WTC11 (cell line): ENCODE measurements at regions not wholly inside any gene's neighbourhood (a gene's known extent, or its start where the extent isn't known, plus 50 kb on each side); places are given as distances from the start of the nearest gene placed in this dataset.

Source experiments
- ATAC-seq: fragments of 200-7000 bp; cut with Tn5 transposase; 2 replicates; pipeline ENCODE4 v1.10.0; 2021; ENCODE audit warnings: mild to moderate bottlenecking, moderate library complexity
- CTCF ChIA-PET: fragments of 300-600 bp; sonication (Branson Sonifier 250); formaldehyde crosslinking; loops from one replicate; lab custom pipeline; 2021; ENCODE audit warnings: antibody characterized with exemption; lab: Charles Lee
- POLR2A ChIA-PET: fragments of 350-600 bp; sonication (Branson Sonifier 250); formaldehyde crosslinking; loops from one replicate; lab custom pipeline; 2021; ENCODE audit warnings: antibody characterized with exemption; lab: Charles Lee
- DNase-seq: peaks from one replicate; pipeline ENCODE4 v3.0.0; 2021; ENCODE audit warnings: low spot score
- H3K27ac Mint-ChIP-seq: 2 replicates; pipeline ENCODE4 v1.8.0; 2021; ENCODE audit warnings: mixed read lengths
- H3K27me3 Mint-ChIP-seq: 2 replicates; pipeline ENCODE4 v1.8.0; 2021; ENCODE audit warnings: low read depth, mild to moderate bottlenecking, moderate library complexity, mixed read lengths
- H3K36me3 Mint-ChIP-seq: 2 replicates; pipeline ENCODE4 v1.8.0; 2021; ENCODE audit warnings: mixed read lengths
- H3K4me1 Mint-ChIP-seq: 2 replicates; pipeline ENCODE4 v1.8.0; 2022; ENCODE audit warnings: mixed read lengths
- H3K4me3 Mint-ChIP-seq: 2 replicates; pipeline ENCODE4 v1.8.0; 2021; ENCODE audit warnings: mild to moderate bottlenecking, moderate library complexity, mixed read lengths
- H3K9me3 Mint-ChIP-seq: 2 replicates; pipeline ENCODE4 v1.8.0; 2021; ENCODE audit warnings: mixed read lengths
- ELF4 ChIP-seq: sonication (generic); formaldehyde crosslinking; IDR thresholded peaks from 2 replicates; pipeline ENCODE4 v1.8.1; 2022; ENCODE audit warnings: low read depth, mild to moderate bottlenecking, moderate library complexity, missing genetic modification reagents
- EMX1 ChIP-seq: fragments of 250-450 bp; sonication (Bioruptor Pico); IDR thresholded peaks from 2 replicates; pipeline ENCODE4 v1.8.0; 2021; ENCODE audit warnings: mild to moderate bottlenecking
- FOXJ3 ChIP-seq: sonication (generic); formaldehyde crosslinking; IDR thresholded peaks from 2 replicates; pipeline ENCODE4 v1.9.0; 2021; ENCODE audit warnings: missing genetic modification reagents, mild to moderate bottlenecking, borderline replicate concordance
- NR1H2 ChIP-seq: sonication (generic); formaldehyde crosslinking; IDR thresholded peaks from 2 replicates; pipeline ENCODE4 v1.9.0; 2021; ENCODE audit warnings: mild to moderate bottlenecking, moderate library complexity, missing genetic modification reagents
- PRRX2 ChIP-seq: fragments of 250-450 bp; sonication (Bioruptor Pico); IDR thresholded peaks from 2 replicates; pipeline ENCODE4 v1.8.0; 2021; ENCODE audit warnings: mild to moderate bottlenecking
- ZBTB21 ChIP-seq: sonication (generic); formaldehyde crosslinking; IDR thresholded peaks from 2 replicates; pipeline ENCODE4 v1.8.1; 2023; ENCODE audit warnings: mild to moderate bottlenecking, missing genetic modification reagents, borderline replicate concordance
- ZNF396 ChIP-seq: fragments of 250-450 bp; sonication (Bioruptor Pico); IDR thresholded peaks from 2 replicates; pipeline ENCODE4 v1.8.0; 2021; ENCODE audit warnings: mild to moderate bottlenecking, moderate library complexity, borderline replicate concordance
- ZNF416 ChIP-seq: fragments of 250-450 bp; sonication (Bioruptor Pico); IDR thresholded peaks from 2 replicates; pipeline ENCODE4 v1.9.0; 2021; ENCODE audit warnings: mild to moderate bottlenecking, inconsistent platforms
- ZNF671 ChIP-seq: fragments of 250-450 bp; sonication (Bioruptor Pico); IDR thresholded peaks from 2 replicates; pipeline ENCODE4 v1.8.0; 2021; ENCODE audit warnings: mild to moderate bottlenecking
- TF ChIP-seq, protein P1 (sequence below): fragments of 250-450 bp; sonication (Bioruptor Pico); IDR thresholded peaks from 2 replicates; pipeline ENCODE4 v1.9.0; 2021; ENCODE audit warnings: mild to moderate bottlenecking
- TF ChIP-seq, protein P2 (sequence below): sonication (generic); formaldehyde crosslinking; IDR thresholded peaks from 2 replicates; pipeline ENCODE4 v1.8.1; 2023; ENCODE audit warnings: mild to moderate bottlenecking, missing genetic modification reagents, moderate library complexity
- TF ChIP-seq, protein P3 (sequence below): fragments of 200-600 bp; IDR thresholded peaks from 2 replicates; pipeline ENCODE4 v1.8.0; 2022; ENCODE audit warnings: antibody characterized with exemption
- TF ChIP-seq, protein P4 (sequence below): sonication (generic); formaldehyde crosslinking; IDR thresholded peaks from 2 replicates; pipeline ENCODE4 v1.8.0; 2022; ENCODE audit warnings: mild to moderate bottlenecking, missing genetic modification reagents
- TF ChIP-seq, protein P5 (sequence below): fragments of 250-450 bp; sonication (Bioruptor Pico); IDR thresholded peaks from 2 replicates; pipeline ENCODE4 v1.8.0; 2021; ENCODE audit warnings: mild to moderate bottlenecking
- TF ChIP-seq, protein P6 (sequence below): sonication (generic); formaldehyde crosslinking; IDR thresholded peaks from 2 replicates; pipeline ENCODE4 v1.8.0; 2023; ENCODE audit warnings: missing genetic modification reagents
- TF ChIP-seq, protein P7 (sequence below): fragments of 250-450 bp; sonication (Bioruptor Pico); IDR thresholded peaks from 2 replicates; pipeline ENCODE4 v1.9.0; 2021; ENCODE audit warnings: mild to moderate bottlenecking, borderline replicate concordance

DNA sequence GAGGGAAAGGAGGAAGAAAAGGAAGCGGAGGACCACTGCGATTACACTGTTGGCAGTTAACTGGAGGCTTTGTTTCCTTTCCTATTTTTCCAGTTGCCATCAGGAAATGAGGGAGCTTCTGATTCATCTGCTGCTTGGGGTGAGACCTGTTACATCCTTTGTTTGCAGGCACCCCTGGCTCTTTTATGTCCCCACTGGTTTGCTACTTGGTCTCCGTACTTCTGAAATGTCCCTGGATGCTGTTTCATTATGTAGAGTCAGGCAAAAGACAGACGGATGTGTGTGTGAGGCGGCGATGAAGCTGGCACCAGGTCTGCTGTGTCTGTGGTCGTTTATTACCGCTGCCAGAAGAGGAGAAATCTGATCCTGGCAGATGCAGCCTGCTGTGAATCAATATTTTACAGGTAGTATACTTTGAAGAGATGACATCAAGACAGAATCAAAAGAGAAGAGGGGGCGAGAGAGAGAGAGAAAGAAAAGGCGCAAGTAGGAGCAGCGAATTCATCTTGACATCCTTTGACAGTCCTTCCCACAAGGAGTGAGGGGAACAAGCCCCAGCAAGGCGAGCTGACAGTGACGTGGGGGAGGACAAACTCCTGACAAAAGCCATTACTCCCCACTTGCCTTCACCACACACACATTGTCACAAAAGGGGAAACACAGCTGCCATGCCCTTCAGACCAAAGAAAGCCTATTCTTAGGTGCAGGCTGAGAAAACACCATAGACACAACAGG, 145.9 kb upstream of the FBXL4 start (continued):
- TF ChIP-seq, protein P1, sequence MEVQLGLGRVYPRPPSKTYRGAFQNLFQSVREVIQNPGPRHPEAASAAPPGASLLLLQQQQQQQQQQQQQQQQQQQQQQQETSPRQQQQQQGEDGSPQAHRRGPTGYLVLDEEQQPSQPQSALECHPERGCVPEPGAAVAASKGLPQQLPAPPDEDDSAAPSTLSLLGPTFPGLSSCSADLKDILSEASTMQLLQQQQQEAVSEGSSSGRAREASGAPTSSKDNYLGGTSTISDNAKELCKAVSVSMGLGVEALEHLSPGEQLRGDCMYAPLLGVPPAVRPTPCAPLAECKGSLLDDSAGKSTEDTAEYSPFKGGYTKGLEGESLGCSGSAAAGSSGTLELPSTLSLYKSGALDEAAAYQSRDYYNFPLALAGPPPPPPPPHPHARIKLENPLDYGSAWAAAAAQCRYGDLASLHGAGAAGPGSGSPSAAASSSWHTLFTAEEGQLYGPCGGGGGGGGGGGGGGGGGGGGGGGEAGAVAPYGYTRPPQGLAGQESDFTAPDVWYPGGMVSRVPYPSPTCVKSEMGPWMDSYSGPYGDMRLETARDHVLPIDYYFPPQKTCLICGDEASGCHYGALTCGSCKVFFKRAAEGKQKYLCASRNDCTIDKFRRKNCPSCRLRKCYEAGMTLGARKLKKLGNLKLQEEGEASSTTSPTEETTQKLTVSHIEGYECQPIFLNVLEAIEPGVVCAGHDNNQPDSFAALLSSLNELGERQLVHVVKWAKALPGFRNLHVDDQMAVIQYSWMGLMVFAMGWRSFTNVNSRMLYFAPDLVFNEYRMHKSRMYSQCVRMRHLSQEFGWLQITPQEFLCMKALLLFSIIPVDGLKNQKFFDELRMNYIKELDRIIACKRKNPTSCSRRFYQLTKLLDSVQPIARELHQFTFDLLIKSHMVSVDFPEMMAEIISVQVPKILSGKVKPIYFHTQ (CRISPR knock-in tag), result no peak
- TF ChIP-seq EMX1 (CRISPR knock-in tag) (no peak), ZBTB21 (CRISPR knock-in tag) (no peak)

DNA sequence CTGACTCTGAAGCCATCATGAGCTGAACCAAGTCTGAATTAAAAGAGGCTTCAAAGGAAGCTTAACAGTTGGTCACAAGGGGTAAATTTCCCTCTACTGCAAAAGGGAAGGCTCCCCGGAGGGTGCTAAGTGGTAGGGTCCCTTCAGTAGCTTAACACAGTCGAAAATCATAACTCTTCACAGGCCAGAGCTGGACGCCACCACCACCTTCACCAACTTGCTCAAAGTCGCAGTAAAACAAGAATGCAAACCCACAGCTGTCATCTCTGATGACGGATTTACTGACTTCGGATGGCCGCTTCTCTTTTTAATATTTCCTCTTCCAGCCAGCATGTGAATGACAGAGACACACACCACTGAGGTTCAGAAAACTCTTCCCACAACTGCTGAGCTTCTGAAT, 144.7 kb upstream of the FBXL4 start:
- Mint-ChIP-seq H3K27ac (no peak overlapping the region), H3K27me3 (peaks cover 9% of the 10 kb centered on the region; the same call in 1 of the 2 replicates)
- POLR2A ChIA-PET, result no interaction called here
- TF ChIP-seq, protein P2, sequence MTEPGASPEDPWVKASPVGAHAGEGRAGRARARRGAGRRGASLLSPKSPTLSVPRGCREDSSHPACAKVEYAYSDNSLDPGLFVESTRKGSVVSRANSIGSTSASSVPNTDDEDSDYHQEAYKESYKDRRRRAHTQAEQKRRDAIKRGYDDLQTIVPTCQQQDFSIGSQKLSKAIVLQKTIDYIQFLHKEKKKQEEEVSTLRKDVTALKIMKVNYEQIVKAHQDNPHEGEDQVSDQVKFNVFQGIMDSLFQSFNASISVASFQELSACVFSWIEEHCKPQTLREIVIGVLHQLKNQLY, result no peak
- TF ChIP-seq, protein P3, sequence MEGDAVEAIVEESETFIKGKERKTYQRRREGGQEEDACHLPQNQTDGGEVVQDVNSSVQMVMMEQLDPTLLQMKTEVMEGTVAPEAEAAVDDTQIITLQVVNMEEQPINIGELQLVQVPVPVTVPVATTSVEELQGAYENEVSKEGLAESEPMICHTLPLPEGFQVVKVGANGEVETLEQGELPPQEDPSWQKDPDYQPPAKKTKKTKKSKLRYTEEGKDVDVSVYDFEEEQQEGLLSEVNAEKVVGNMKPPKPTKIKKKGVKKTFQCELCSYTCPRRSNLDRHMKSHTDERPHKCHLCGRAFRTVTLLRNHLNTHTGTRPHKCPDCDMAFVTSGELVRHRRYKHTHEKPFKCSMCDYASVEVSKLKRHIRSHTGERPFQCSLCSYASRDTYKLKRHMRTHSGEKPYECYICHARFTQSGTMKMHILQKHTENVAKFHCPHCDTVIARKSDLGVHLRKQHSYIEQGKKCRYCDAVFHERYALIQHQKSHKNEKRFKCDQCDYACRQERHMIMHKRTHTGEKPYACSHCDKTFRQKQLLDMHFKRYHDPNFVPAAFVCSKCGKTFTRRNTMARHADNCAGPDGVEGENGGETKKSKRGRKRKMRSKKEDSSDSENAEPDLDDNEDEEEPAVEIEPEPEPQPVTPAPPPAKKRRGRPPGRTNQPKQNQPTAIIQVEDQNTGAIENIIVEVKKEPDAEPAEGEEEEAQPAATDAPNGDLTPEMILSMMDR, result no peak
- TF ChIP-seq ZNF671 (no peak), PRRX2 (CRISPR knock-in tag) (no peak), ELF4 (CRISPR knock-in tag) (no peak)
- TF ChIP-seq, all 79 proteins: peak for 0
- no peak for DNase-seq
- CTCF ChIA-PET, result interaction anchor here (4.3 kb wide), 1 partner anchor 27 kb away, joined by 17 read pairs; no protein-coding TSS in a partner anchor
- H3K9me3 Mint-ChIP-seq, result no peaks in the 10 kb centered on the region
- peaks cover 7% of the 10 kb centered on the region for H3K4me1 Mint-ChIP-seq
- H3K4me3 Mint-ChIP-seq, result no peak overlapping the region
- no peaks in the 10 kb centered on the region for H3K36me3 Mint-ChIP-seq
- no peak for ATAC-seq

DNA sequence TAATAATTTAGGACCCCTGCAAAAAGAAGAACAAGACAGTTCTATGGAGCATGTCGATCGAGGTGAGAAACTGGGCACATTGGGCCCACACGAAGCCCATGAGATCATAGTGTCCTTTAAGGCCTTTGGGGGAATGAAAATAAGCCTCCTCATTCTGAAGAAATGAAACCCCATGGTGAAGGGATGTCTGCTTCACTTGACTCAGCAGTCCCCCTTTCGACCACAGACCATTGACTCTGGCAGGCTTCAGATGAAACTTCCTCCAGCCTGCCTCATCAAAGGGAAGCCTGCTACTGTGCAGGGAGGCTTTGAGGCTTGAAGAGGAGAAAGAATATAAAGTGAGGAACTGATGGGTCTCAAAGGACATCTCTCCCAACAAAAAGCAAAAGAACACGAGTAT, 144.2 kb upstream of the FBXL4 start:
- Mint-ChIP-seq H3K4me1 (peaks cover 7% of the 10 kb centered on the region), H3K27me3 (peaks cover 9% of the 10 kb centered on the region; the same call in 1 of the 2 replicates), H3K27ac (no peak overlapping the region), H3K36me3 (no peaks in the 10 kb centered on the region), H3K9me3 (no peaks in the 10 kb centered on the region), H3K4me3 (no peak overlapping the region)
- ATAC-seq (no peak), DNase-seq (no peak)
- no peak for TF ChIP-seq ZNF416 (CRISPR knock-in tag)
- TF ChIP-seq, protein P4, sequence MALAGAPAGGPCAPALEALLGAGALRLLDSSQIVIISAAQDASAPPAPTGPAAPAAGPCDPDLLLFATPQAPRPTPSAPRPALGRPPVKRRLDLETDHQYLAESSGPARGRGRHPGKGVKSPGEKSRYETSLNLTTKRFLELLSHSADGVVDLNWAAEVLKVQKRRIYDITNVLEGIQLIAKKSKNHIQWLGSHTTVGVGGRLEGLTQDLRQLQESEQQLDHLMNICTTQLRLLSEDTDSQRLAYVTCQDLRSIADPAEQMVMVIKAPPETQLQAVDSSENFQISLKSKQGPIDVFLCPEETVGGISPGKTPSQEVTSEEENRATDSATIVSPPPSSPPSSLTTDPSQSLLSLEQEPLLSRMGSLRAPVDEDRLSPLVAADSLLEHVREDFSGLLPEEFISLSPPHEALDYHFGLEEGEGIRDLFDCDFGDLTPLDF (CRISPR knock-in tag), result no peak
- TF ChIP-seq, protein P5, sequence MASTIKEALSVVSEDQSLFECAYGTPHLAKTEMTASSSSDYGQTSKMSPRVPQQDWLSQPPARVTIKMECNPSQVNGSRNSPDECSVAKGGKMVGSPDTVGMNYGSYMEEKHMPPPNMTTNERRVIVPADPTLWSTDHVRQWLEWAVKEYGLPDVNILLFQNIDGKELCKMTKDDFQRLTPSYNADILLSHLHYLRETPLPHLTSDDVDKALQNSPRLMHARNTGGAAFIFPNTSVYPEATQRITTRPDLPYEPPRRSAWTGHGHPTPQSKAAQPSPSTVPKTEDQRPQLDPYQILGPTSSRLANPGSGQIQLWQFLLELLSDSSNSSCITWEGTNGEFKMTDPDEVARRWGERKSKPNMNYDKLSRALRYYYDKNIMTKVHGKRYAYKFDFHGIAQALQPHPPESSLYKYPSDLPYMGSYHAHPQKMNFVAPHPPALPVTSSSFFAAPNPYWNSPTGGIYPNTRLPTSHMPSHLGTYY (CRISPR knock-in tag), result no peak
- no peak for TF ChIP-seq NR1H2 (CRISPR knock-in tag)
- no peak for TF ChIP-seq FOXJ3
- TF ChIP-seq, protein P6, sequence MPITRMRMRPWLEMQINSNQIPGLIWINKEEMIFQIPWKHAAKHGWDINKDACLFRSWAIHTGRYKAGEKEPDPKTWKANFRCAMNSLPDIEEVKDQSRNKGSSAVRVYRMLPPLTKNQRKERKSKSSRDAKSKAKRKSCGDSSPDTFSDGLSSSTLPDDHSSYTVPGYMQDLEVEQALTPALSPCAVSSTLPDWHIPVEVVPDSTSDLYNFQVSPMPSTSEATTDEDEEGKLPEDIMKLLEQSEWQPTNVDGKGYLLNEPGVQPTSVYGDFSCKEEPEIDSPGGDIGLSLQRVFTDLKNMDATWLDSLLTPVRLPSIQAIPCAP, result no peak
- TF ChIP-seq, protein P7, sequence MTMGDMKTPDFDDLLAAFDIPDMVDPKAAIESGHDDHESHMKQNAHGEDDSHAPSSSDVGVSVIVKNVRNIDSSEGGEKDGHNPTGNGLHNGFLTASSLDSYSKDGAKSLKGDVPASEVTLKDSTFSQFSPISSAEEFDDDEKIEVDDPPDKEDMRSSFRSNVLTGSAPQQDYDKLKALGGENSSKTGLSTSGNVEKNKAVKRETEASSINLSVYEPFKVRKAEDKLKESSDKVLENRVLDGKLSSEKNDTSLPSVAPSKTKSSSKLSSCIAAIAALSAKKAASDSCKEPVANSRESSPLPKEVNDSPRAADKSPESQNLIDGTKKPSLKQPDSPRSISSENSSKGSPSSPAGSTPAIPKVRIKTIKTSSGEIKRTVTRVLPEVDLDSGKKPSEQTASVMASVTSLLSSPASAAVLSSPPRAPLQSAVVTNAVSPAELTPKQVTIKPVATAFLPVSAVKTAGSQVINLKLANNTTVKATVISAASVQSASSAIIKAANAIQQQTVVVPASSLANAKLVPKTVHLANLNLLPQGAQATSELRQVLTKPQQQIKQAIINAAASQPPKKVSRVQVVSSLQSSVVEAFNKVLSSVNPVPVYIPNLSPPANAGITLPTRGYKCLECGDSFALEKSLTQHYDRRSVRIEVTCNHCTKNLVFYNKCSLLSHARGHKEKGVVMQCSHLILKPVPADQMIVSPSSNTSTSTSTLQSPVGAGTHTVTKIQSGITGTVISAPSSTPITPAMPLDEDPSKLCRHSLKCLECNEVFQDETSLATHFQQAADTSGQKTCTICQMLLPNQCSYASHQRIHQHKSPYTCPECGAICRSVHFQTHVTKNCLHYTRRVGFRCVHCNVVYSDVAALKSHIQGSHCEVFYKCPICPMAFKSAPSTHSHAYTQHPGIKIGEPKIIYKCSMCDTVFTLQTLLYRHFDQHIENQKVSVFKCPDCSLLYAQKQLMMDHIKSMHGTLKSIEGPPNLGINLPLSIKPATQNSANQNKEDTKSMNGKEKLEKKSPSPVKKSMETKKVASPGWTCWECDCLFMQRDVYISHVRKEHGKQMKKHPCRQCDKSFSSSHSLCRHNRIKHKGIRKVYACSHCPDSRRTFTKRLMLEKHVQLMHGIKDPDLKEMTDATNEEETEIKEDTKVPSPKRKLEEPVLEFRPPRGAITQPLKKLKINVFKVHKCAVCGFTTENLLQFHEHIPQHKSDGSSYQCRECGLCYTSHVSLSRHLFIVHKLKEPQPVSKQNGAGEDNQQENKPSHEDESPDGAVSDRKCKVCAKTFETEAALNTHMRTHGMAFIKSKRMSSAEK (CRISPR knock-in tag), result no peak
- TF ChIP-seq PRRX2 (CRISPR knock-in tag), result no peak
- no peak for TF ChIP-seq ZNF396
- CTCF ChIA-PET, result no interaction called here
- POLR2A ChIA-PET, result no interaction called here
